ENCODE measurements at regions not wholly inside any gene's neighbourhood (a gene's known extent, or its start where the extent isn't known, plus 50 kb on each side); places are given as distances from the start of the nearest gene placed in this dataset.
"Not testable (repeated sequence)": the region's sequence is repeated elsewhere in the genome, so short reads cannot be mapped to it uniquely, and the experiment has no call there.

DNA sequence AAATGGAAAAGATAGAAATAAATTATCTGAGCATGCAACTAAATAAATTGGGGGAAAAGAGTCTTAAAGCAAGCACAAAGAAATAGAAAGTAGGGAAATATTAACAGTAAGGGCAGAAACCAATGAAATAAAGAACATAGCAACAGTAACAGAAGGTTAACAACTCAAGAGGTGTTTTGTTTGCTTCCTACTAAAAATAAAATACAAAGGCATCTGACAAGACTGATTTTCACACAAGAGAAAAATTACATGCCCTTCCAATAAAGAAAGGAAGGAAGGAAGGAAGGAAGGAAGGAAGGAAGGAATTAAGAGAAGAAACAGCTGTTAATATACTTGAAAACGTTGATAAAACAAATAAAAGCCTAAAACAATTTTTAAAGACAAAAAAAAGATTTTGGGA is 240.2 kb downstream of the SEC16B start:
- DNase-seq (ENCODE audit: low read depth), result no peak

DNA sequence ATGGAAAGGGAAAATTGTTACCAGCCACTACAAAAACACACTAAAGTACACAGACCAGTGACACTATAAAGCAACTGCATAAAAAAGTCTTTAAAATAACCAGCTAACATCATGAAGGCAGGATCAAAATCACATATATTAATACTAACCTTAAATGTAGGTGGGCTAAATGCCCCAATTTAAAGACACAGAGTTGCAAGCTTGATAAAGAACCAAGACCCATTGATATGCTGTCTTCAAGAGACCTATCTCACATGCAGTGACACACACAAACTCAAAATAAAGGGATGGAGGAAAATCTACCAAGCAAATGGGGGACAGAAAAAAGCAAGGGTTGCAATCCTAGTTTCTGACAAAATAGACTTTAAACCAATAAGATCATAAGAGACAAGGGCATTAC is 246.3 kb downstream of the SEC16B start:
- DNase-seq (ENCODE audit: low read depth), result no peak

DNA sequence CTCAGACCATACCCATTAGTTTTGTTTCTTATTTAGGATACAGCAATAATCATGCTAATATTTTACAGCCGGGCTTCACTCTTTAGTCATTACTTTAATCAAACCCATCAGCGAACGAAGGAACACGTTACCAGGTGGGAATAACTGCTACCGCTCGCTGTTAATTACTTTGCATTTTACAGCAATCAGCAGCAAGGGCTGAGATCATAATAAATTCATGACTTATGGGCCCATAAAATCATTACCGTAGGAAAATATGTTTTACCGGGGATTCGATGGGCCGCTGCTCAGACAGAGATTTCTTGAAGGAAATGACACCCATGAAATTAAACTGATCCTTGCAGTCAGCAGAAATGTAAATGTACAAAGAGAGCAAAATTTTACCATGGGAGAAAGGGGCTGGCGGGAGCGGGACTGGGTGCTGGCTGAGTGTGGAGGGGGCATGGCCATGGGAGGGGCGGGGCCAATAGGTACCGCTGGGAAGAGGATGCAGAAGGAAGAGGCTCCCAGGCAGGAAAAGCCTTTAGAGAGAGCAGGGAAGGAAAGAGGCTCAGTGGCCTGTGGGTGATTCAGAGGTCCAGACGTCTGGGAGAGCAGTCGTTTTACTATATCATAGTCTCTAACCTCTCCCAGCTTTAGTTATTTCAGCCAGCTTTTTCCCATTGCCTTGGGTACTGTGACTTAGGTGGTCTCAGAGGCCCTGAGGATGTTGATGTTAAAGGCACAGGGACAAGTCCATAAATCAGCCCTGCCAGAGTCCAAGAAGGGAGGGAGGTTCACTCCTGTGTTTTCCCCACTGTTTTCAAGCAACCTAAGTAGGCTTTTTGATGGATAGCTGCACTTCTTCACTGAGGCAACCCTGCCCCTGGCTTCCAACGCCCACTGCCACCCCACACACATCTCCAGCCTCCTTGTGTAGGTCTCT is 258.9 kb downstream of the SEC16B start:
- DNase-seq (ENCODE audit: low read depth), result no peak

DNA sequence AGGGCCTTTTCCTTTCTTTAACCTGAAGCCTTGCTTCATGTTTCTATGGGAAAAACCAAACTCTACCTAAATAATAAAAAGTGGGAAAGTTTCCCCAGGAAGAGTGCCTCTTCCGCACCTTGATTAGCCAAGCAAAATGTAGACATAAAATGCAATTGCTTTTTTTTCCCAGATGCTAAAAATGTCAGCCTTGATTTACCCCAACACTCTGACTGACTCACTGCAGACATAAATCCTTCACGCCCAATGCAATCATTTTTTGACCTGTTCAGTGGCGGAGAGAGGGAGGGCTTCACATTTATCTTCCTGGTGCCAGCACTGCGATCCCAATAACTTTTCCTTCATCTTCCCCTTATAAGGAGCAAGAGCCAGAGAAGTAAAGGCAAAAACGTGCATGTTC is 261.5 kb downstream of the SEC16B start:
- no peak for DNase-seq (ENCODE audit: low read depth)

DNA sequence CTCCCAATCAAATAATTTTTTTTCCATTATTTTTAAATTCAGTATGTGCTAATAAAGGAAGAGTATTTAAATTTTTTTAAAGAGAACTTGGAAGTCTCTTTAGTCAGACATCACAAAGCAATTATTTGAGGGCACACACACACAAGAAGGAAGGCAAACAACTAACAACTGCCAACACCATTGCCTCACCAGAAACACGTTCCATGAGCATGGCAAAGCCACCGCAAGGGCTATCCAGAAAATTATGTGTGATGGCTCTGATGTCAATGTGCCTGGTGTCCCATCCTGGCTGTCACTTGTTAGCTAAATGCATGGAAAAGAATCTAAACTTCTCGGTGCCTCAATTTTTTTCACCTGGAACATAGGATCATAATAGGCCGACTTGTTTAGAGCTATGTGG is 262.9 kb downstream of the SEC16B start:
- no peak for DNase-seq (ENCODE audit: low read depth)

DNA sequence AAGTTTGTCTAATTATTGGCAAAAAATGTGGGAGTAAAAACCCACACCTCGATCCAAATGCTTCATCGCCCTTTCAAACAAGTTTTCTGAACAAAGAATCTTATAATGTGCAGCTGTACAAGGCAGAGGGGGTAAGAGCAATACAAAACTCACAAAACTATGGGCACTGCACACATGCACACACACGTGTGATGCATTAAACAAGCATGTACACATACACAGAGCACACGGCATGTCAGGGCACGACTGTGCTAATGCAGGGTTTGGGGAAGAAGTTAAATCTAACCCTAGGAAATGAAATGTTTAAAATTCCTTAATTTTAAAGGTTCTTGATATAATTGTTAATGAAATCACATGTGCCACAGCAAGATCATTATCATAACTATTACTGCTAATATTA is 264.0 kb downstream of the SEC16B start:
- DNase-seq (ENCODE audit: low read depth), result no peak

DNA sequence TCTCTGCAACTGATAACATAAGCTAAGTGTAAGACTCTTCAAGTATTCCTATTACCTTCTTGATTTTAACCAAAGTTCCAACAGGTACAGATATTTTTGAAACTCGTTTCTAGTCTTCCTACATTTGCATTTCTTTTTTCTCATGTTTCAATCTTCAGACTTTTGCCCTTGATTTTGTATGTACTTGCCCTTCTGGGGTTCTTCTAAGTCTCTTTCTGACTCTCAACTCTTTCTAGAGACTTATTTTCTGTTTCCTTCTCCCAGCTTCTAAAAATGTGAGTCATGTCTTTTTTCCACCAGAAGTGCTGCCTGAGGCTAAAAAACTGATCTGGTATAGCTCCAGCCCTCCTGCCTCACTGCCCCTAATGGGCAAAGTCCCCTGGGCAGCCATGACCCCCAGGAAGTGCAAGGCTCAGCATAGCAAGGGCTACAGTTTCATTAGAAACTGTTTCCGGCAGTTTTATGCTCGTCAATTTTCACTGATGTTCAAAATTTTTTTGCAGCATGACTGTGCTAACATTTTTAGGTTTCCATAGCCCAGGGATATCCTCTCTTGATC is 265.9 kb downstream of the SEC16B start:
- DNase-seq (ENCODE audit: low read depth), result no peak

DNA sequence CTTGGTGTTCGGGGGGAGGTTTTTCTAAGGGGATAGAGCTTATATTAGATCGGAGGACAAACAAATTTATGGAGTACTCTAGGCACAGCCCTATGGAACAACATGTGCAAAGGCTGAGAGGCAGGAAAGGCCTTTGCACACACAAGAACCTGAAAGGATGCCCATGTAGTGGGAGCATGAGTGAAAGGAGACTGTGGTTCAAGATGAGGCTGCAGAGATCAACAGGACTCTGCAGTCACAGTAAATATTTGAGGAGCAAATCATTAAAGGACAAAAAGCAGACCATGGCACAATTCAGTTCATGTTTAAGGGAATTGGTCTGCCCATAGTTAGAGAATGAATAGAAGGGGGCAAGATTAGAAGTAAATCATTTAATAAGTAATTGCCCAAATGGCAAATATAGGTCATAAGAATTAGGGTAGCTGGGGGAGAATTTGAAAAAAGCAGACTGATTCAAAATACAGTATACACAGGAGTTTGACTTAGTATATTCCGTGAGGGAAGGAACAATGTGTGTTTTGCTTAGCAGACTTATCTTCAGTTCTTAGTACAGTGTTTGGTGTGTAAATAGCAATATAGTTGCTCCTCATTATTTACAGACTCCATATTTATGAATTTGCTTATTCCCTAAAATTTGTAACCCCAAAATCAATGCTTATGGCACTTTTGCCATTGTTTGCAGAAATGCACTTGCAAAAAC is 268.1 kb downstream of the SEC16B start:
- no peak for DNase-seq (ENCODE audit: low read depth)

DNA sequence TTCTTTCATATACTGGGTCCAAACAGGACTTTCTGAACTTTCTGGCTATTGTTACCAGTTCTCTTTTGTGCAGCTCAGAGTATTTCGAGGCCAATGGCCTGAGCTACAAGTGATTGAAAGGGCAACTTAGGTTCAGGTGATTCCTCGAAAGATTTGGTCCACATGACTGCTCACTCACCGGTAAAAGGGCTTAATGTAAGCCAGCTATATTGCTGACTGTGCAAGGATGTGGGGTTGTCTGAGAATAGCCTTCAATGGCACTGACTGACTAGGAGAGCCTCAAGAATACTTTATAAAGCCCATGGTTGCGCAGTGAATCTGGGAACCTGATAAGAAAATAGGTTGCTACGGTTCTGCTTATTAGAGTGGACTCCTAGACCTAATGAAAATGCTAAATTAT is 269.0 kb downstream of the SEC16B start:
- no peak for DNase-seq (ENCODE audit: low read depth)

DNA sequence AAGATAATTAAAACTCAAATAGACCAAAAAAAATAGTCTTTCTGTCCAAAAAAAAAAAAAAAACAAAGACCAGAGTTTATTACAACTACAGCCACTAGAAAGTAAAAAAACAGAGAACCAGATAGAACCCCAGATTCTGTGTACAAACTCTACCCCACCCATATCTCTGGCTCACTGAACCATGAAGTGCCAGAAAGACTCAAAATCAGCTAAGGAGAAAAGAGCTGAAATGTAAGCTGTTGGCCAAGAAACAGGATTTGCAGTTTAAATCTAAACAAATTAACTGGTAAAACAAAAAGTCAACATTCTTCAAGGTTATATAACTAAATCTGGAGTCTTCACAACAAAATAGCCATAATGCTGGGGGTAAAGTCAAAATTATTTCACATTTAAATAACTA is 278.9 kb downstream of the SEC16B start:
- DNase-seq (ENCODE audit: low read depth), result no peak

DNA sequence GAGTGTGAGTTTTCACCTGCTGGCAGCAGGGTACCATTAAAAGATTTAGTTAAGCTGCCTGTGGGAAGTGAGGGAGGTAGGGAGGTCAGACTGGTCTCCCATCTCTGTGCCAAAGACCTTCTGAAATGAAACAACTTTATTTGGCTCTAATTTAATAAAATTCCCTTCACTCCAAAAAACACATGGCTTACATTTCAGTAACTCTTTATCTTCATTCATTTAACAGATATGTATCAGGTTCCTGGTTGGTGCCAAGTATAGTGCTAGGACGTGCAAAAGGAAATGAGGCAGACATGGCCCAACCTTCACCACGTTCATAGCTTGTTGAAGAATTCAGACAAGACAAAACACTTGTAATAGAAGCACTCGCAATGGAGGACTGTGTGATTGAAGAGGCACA is 282.3 kb downstream of the SEC16B start:
- DNase-seq (ENCODE audit: low read depth), result no peak

DNA sequence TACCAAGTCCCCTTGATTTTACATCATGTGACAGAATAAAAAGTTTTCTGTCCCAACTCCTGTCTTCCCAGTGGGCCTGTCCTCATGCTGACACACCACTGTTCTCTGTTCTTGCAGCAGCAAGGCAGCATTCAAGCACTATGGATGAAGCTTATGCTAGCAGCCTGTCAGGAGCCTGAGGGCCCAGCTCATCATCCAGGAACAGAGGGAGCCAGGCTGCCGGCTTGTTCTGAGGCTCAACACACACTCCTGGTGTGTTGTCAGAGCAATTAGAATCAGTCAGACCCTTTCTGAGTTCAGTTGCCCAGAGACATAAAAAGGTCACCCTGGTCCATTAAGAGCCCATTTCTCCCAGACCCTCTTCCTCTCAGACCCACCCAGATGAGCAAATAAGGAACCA is 282.9 kb downstream of the SEC16B start:
- DNase-seq (ENCODE audit: low read depth), result no peak

DNA sequence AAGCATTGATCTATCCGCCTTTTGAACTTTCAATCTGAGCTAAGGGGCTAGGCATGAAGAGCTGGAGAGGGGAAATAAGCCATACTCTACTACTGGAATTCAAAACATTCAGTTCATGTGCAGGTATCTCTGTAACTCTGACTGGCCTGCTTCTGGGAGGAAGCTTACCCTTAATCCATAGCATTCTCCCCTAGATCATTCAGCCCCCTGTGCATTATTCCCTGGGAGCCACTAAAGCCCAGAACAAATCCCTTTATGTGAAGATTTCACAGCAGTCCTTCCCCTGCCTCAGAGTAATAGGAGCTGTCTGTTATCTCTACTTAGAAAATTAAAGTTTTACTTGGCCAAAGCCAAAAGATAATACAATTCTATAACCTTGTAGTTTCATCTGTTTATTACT is 300.7 kb downstream of the SEC16B start:
- DNase-seq (ENCODE audit: low read depth), result no peak

DNA sequence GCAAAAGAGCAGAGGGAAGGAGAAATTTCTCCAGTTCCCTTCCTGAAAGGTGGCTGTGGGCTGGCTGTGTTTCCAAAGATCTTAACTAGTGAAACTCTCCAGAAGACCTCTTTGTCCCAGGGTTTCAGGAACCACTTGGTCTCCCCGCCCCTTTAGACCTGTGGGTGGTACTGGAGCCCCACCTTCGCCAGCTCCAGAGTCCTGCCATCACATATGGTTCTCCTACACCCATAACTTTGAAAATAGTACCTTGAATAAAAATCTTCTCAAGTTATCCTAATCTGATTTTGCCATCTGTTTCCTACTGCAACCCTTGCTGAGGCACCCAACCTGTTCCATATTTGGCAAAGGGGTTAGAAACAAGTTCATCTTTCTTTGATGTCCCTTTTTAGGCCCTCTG is 303.9 kb downstream of the SEC16B start:
- DNase-seq (ENCODE audit: low read depth), result no peak

DNA sequence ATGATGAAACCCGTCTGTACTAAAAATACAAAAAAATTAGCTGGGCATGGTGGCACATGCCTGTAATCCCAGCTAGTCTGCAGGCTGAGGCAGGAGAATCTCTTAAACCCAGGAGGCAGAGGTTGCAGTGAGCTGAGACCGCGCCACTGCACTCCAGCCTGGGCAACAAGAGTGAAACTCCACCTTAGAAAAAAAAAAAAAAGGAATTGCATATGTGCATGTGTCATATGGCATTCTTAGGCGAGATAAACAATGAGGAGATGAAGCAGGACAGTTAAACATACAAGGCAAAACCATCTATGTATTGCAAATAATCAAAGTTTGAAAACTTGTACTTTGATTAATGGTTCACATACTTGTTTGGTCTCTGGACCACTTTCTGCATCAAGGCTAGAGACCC is 305.1 kb downstream of the SEC16B start:
- DNase-seq (ENCODE audit: low read depth), result not testable (repeated sequence)

DNA sequence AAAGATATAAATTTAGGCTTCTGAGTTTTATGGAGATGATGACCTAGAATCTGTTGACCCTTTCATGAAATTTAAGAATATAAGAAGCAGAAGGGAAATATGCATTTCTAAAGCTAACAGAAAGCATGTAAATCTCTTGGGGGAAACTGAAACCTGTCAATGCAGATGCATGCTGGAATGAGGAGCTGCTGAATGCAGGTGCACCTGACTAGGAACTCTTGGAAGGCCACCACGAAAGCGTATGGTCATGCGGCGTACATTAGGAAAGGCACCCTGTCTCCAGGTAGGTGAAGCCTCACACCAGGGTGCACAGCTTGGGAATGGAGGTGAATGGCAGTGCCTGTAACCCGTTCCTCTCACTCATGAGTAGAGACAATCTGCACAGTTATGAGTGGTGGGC is 309.7 kb downstream of the SEC16B start:
- no peak for DNase-seq (ENCODE audit: low read depth)

DNA sequence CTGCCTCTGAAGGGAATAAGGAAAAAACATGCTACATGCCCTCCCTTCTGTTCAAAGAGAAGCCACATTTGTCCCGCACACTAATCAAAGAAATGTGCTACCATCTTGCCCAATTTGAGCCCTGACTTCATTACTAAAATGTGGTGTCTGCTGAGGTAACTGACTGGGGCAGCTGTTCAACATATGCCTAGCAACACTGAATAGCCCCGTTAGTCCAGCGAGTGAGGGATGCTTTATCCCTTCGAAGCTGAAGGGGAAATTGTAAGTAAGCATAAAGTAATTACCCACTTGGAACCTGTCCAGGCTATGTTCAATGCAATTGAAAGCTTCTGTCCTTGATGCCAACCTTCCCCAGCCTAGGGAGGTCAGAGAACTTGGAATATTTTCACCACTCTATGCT is 310.6 kb downstream of the SEC16B start:
- DNase-seq (ENCODE audit: low read depth), result no peak

DNA sequence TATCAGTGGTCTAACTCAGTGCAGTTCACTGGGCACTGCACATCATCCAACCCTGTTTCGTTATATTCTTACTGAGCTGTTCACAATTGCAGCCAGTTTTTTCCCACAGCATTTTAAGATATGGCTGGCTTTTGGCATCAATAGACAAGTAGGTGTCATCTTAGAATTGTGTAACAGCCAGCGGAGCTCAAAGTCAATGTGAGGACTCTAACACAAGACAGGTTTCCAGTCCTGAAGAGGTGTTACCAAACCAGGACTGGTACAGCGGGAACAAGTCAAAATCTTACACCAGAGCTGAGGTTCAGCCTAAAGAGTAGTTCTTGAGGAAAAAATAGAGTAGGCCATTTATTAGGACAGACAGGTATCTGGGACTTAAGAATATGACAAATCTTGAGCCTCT is 313.3 kb downstream of the SEC16B start:
- DNase-seq (ENCODE audit: low read depth), result no peak

DNA sequence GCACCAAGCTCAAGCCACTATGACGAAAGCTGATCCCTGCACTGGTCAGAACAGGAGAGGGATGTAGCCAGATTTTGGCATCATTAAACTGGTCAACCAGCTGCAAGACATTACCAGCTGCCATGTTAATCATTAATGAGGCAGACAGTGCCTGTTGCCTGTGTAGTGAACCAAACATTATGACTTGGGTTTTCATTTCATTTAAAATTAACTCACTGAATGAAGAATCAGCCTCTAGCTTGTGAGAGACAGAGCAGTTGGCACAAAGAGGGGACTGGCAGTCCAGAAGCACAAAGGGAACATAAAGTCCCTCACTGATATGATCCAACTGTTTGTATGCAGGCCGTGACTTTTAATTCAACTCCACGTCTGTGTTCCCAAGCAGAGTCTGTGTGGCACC is 318.9 kb downstream of the SEC16B start:
- no peak for DNase-seq (ENCODE audit: low read depth)

DNA sequence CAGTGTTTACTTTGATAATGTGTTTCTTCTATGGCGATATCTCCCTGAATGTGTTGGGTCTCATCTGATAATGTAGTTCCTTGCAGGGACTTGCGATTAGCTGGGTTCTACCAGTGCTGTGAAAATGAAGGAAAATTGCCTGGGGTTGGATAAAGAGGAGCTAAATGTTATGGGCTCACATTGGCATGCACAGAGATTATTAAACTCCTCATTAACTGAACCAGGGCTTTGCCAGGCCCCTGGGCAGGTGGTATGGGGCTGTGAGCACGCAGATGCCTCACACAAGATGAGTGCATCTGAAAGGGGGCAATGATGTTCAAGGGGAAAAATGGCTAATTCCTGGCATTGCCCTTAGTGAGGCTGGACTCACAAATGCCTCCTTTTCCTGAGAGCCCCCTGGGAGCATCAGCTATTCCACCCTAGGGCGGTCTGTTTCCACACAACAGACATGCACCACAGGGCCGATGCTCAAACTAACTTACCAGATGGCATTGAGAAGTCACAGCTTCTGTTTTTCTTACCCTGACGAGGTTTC is 321.1 kb downstream of the SEC16B start:
- no peak for DNase-seq (ENCODE audit: low read depth)

DNA sequence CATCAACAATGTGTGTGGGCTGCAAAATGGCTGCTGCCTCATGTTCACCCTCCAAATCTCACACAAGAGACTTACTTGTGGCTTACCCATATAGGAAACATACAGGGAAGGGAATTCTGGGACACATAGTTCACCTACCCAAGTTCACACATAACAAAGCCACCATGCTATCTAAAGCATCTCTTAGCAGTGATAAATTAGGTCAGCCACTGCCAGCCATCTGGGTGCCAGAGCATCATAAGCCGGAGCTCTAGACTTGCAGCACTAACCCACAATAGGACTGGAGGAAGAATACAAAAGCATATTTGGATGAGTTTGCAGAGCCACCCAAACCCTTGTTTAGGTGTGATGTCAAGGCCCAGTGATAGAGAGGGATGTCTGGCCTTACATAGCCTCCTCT is 321.7 kb downstream of the SEC16B start:
- DNase-seq (ENCODE audit: low read depth), result no peak

Data from forelimb muscle (tissue), 1 donor.